Ureter (tissue), 1 donor: ENCODE measurements at regions not wholly inside any gene's neighbourhood (a gene's known extent, or its start where the extent isn't known, plus 50 kb on each side); places are given as distances from the start of the nearest gene placed in this dataset.

ENCODE experiments used
- DNase-seq: peaks from one replicate; pipeline ENCODE4 v3.0.0-alpha.2; 2020; ENCODE audit warnings: low spot score
- donor health status: DM: yes; HTN: yes; CAD: no.

DNA sequence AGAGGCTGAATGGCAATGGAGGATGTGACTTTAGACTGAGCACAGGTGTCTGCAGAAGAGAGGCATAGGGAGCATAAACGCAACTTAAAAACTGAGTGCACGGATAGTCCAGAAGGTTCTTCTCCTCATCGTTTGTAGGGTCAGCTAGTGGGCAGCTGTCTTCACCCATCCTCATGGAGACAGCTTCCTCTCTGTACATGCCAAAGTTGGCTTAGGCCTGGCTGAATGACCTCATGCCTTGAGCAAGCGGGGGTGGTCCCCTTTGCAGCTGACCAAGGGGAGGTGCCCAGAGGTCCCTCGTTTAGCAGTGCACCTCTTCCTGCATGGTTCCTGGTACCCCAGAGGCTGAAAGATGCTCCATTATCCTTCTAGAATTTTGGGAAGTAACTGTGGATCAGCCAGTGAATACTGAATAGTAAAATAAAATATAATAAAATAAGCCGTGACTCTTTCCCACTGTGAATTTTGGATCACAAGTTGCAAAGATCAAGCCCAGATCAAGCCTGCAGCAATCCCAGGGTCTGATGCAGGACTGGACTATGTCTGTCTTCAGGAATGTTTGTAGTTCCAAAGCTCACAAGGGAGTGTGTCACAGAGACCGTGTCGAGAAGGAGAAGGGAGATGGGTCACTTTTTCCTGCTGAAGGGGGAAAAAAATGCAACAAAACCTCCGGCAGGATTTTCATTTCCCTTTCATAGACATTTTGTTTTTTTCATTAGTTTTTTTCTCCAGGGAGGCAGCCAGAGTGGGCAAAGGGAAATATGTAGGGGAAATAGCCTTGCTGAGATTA lies 295.3 kb upstream of the MKI67 start:
- DNase-seq: no peak

DNA sequence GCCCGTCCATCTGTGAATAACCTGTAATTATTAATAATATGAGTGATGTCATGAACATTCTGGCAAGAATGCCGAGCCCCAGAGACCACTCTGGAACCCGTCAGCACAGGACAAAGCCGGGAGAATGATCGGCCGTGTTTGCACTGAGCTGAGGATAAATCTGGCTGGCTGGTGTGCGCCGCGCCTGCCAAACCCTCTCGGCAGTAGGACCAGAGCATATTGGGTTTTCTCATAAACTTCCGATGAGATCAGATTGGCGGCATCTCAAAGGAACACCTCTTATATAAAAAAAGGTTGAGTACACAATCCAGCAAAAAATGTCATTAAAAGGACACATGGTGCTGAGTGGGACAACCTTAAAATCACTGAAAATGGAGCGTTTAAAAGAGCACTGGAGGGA lies 296.0 kb upstream of the MKI67 start:
- DNase-seq: no peak

GRCh38 chr10:128422999-128423398 lies 296.8 kb upstream of the MKI67 start:
- no peak for DNase-seq

DNA sequence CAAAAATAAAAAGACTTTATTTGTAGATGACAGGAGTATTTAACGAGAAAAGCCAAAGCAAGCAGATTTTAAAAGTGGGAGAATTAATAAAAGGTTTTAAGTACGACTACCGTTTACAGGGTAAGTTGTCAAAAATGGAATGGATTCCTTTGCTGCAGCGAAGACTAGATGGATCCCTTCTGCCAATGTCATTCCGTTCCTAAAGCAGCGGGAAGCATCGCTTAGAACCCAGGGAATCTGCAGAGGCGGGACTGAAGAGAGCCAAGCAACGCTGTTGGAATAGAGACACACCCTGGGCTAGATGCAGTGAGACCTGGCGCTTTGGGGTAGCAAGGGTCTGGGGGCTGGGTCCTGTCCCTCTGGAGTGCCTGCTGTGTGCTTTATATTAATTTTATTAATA lies 303.1 kb upstream of the MKI67 start:
- DNase-seq: no peak

DNA sequence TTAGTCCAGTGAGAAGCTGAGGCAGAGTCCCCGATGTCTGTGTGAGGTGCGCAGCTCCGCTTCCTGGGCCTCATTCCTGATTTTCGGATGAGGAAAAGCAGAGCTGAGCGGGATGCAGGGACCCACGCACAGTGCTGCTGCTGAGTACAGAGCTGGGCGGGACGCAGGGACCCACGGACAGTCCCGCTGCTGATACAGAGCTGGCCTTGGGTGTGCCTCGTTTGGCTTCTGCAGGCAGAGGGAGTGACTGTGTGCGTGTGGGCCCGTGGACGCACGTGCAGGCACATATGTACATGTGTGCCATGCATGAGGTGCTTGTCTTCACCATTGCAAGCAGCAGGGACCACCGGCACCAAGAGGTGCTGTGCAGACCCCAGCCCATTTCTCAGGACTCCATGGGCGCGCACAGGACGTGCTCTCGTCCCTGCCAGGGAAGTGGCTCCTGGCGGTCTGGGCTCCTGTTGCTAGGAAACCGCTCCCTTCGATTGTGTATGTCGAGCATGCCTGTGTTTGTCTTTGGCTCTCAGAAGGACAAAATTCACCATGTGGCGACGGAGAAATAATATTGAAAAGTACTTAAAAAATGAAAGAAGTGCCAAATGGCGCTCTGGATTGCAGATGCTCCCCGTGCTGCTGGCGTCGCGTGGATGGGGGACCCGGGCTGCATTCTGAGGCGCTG lies 303.8 kb upstream of the MKI67 start:
- no peak for DNase-seq

GRCh38 chr10:128431083-128431482 lies 304.9 kb upstream of the MKI67 start:
- no peak for DNase-seq

GRCh38 chr10:128431506-128431905 lies 305.3 kb upstream of the MKI67 start:
- DNase-seq: no peak

GRCh38 chr10:128432011-128432410 lies 305.8 kb upstream of the MKI67 start:
- DNase-seq: no peak

GRCh38 chr10:128432423-128432822 lies 306.2 kb upstream of the MKI67 start:
- DNase-seq: no peak

- DNase-seq: no peak
These were observed 309.6 kb upstream of the MKI67 start for GRCh38 chr10:128435811-128436210.

- DNase-seq: no peak
These were observed 311.6 kb upstream of the MKI67 start for GRCh38 chr10:128437786-128438345.

DNA sequence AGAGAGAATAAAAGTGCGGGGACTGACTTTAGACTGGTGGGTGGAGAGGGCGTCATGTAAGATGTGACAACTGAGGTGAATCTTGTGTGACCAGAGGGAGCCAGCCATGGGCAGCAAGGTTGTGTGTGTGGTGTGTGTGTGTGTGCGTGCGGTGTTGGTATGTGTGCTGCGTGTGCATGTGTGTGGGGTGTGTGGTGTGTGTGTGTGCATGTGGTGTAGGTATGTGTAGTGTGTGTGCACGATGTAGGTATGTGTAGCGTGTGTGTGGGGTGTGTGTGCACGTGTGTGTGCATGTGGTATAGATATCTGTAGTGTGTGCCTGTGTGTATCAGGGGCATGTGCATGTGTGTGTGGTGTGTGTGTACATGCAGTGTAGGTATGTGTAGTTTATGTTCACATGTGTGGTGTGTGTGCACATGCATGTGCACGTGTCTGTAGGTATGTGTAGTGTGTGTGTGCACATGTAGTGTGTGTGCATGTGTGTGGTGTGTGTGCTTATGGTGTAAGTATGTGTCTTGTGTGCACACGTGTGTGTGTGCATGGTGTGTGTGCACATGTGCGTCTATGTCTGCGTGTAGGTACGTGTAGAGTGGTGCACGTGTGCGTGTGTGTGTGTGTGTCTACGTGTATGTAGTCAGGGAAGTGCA lies 312.3 kb upstream of the MKI67 start:
- no peak for DNase-seq

DNA sequence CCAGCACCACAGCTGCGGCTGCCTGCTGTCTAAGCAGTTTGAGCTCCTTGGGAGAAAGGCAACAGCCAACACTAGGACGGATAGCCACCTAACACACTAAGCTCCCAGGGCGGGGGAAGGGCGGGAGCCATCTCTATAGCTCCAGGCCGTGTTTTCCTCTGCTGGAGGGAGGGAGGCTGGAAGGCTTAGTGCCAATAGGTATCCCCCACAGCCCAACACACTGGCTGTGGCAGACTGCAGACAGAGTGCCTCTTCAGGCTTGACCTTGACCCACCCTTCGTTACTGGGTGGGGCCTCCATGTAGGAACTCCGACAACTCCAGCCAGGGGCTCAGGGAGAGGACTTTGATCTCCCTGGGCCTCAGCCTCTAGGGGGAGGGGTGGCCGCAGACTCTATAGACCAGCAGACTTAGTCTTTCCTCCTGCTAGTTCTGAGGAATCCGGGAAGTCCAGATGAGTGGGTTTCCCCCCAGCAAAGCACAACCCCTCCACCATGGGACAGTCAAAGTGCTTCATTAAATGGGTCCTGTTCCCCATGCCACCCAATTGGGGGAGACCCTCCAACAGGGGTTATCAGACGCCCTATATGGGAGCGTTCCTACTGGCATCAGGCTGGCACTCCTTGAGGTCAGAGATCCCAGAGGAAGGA lies 314.4 kb upstream of the MKI67 start:
- DNase-seq: no peak

- DNase-seq: no peak
These were observed 317.8 kb upstream of the MKI67 start for GRCh38 chr10:128443925-128444518.

- DNase-seq: no peak
These were observed 322.6 kb upstream of the MKI67 start for GRCh38 chr10:128448796-128449195.

DNA sequence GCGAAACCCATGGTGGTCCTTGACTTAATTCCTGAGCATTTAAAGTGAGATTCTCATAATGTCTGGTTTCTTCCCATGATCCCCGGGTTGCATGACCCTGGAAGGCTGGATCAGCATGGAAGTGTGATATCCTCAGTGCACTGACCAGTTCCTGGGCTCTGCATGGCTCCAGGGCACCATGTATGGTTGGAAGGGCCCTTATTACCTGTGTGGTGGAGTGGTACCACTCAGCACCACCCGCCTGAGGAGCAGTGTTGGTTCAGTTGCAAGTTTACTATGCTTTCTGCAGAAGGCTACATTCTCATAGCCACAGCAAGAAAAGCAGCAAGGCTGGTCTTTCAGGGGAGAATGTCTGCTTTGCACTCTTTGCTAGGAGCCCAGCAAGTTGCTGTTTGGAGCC lies 325.7 kb upstream of the MKI67 start:
- DNase-seq: no peak

DNA sequence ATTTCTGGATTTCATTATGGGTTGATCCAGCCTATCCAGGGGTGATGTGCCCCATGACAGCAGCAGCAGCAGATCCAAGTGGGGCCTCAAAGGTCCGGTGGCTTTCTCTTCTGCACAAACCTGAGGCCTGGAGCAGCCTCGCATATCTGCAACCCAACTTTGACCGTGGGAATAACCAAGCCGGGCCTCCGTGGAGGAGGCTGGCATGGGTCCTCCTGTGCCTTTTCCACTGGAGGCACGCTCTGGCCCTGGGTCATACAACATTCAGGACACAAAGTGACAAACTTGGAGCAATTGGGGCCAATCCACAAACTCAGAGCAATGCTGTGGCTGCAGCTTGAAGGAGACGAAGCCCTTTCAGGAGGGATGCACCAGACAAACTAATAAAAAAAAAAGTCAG lies 330.0 kb upstream of the MKI67 start:
- no peak for DNase-seq

DNA sequence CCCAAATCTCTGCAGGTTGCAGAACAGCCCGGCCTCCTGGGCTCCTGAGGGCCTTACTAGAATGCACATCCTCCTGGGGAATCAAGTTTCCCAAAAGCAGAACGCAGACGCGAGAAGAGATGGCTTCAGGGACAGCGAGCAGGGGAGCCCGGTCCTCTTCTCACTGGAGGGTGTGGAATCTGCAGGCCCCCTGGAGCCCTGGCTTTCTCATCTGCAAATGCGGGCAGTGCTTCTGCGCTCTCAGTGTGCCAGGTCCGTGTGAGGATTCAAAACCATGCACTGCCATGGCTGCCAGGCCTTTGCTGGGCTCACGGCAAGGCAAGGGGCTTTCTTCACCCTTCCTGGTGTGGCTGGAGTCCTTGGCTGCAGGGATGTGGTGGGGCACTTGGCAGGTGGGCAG lies 330.9 kb upstream of the MKI67 start:
- no peak for DNase-seq

DNA sequence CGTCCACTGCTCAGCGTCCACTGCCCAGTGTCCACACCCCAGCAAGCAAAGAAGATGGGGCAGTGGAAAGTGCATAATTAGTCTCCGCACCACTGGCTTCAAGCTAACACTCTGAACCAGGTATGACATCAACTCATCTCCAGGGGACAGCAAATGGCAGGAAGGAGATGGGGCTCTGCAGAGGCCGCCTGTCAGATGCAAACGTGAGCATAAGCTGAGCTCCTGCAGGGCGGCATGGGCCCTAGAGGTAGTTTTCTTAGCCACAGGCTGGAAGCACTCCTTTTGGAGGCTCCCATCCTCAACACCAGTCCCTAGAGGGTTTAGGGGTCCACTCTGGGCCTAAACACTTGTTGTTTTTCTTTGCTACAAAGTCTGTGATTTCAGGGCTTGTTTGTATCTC lies 335.8 kb upstream of the MKI67 start:
- DNase-seq: no peak

DNA sequence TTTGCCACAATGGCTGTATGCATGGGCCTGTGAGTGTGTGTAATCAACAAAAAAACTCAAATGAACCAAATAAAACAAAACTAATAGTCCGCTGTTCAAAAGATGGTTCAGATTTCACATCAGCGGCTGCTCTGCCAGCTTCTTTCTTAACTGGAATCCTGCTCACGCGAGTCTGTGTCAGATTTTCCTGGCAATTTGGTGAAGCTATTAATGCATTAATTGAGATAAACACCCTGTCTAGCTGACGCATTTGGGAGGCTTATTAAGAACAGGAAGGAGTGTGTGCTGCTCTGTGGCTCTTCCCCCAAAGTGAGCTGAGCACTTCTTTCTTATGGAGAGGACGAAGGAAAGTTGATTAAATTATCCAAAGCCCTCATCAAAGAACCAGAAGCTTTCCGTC lies 336.6 kb upstream of the MKI67 start:
- no peak for DNase-seq

- DNase-seq: no peak
These were observed 338.0 kb upstream of the MKI67 start for GRCh38 chr10:128463991-128464760.
